Upper lobe of left lung (tissue), 4 donors: ENCODE measurements at regions not wholly inside any gene's neighbourhood (a gene's known extent, or its start where the extent isn't known, plus 50 kb on each side); places are given as distances from the start of the nearest gene placed in this dataset.

Source experiments
- POLR2A ChIP-seq, 4 donors: fragments of 450-650 bp; IDR thresholded peaks; one replicate each; pipeline ENCODE4 v1.5.1; 2016 to 2017; ENCODE audit warnings: antibody characterized with exemption in 4 of 4, mild to moderate bottlenecking in 2 of 4
- POLR2AphosphoS5 ChIP-seq, 2 donors: sonication (generic); formaldehyde crosslinking; IDR thresholded peaks; one replicate each; pipeline ENCODE4 v1.5.1; 2017; ENCODE audit warnings: antibody characterized with exemption in 2 of 2
- TF ChIP-seq, protein P1 (sequence below), 6 experiments: fragments of 450-650 bp in 4 of 6; fragments of 200-600 bp in 2 of 6; sonication (generic) in 2 of 6; IDR thresholded peaks; one replicate each; pipeline ENCODE4 v1.5.1; 2016 to 2019; ENCODE audit warnings: antibody characterized with exemption in 6 of 6

DNA sequence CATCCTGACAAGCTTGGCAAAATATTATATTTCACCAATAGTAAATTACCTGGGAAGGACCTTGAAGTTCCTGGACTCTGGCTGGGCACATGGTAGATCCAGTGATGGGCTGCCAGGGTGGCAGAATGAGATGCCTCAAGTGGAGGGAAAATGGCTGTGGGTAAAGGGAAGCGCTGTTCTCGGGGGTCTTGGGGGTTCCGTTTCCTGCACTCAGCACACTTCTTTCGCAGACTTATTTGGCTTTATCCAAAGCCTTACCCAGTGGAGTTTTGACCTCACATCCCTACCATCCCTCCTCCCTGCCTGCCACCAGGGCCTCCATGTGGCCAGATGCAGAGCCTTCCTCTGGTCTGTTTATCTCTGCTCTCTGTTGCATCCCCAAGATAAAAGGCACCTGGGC, 654.9 kb upstream of the HS6ST1 start:
- TF ChIP-seq, protein P1, sequence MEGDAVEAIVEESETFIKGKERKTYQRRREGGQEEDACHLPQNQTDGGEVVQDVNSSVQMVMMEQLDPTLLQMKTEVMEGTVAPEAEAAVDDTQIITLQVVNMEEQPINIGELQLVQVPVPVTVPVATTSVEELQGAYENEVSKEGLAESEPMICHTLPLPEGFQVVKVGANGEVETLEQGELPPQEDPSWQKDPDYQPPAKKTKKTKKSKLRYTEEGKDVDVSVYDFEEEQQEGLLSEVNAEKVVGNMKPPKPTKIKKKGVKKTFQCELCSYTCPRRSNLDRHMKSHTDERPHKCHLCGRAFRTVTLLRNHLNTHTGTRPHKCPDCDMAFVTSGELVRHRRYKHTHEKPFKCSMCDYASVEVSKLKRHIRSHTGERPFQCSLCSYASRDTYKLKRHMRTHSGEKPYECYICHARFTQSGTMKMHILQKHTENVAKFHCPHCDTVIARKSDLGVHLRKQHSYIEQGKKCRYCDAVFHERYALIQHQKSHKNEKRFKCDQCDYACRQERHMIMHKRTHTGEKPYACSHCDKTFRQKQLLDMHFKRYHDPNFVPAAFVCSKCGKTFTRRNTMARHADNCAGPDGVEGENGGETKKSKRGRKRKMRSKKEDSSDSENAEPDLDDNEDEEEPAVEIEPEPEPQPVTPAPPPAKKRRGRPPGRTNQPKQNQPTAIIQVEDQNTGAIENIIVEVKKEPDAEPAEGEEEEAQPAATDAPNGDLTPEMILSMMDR (IDR thresholded peaks at IDR 0.05): no peak
- TF ChIP-seq POLR2AphosphoS5 (IDR thresholded peaks at IDR 0.05) (no peak), POLR2A (IDR thresholded peaks at IDR 0.05) (no peak)
